ENCODE measurements at regions not wholly inside any gene's neighbourhood (a gene's known extent, or its start where the extent isn't known, plus 50 kb on each side); places are given as distances from the start of the nearest gene placed in this dataset.

DNA sequence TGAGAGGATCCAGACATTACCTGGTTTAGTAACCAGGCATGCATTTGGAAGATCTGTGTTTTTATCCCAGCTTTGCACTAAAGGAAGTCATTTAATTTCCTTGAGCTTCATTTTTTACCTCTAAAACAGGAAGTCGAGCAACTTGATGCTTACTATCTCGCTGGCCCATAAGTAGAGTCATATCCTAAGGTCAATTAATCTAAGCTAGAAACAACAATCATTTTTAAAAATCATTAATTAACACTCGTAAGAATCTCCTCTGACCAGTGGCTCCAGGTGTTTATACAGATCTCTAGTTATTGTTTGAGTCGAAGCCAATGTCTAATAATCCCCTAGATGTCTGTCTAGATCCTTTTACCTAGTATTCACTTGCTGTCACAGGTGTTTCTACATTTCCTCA is 355.8 kb upstream of the DCN start:
- TF ChIP-seq, protein P1, sequence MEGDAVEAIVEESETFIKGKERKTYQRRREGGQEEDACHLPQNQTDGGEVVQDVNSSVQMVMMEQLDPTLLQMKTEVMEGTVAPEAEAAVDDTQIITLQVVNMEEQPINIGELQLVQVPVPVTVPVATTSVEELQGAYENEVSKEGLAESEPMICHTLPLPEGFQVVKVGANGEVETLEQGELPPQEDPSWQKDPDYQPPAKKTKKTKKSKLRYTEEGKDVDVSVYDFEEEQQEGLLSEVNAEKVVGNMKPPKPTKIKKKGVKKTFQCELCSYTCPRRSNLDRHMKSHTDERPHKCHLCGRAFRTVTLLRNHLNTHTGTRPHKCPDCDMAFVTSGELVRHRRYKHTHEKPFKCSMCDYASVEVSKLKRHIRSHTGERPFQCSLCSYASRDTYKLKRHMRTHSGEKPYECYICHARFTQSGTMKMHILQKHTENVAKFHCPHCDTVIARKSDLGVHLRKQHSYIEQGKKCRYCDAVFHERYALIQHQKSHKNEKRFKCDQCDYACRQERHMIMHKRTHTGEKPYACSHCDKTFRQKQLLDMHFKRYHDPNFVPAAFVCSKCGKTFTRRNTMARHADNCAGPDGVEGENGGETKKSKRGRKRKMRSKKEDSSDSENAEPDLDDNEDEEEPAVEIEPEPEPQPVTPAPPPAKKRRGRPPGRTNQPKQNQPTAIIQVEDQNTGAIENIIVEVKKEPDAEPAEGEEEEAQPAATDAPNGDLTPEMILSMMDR (IDR thresholded peaks at IDR 0.05; ENCODE audit: insufficient read depth, low read depth, low read length) = no peak
- no peak for TF ChIP-seq EZH2 (IDR thresholded peaks at IDR 0.05; ENCODE audit: insufficient read depth, low read length)
